ENCODE measurements at regions not wholly inside any gene's neighbourhood (a gene's known extent, or its start where the extent isn't known, plus 50 kb on each side); places are given as distances from the start of the nearest gene placed in this dataset.
A peak's percentile ranks its signal among the peaks of the same experiment; 100 is the strongest.
"Not testable (repeated sequence)": the region's sequence is repeated elsewhere in the genome, so short reads cannot be mapped to it uniquely, and the experiment has no call there.

- in situ Hi-C loops (cut with HindIII; ENCODE audit: low pct_unique_long_range_greater_than_20kb, low sequenced_read_pairs) = no loop called here
- no peak for DNase-seq (ENCODE audit: low read depth, low spot score)
Measured at GRCh38 chr3:166071831-166072230, 234.6 kb upstream of the BCHE start.

DNA sequence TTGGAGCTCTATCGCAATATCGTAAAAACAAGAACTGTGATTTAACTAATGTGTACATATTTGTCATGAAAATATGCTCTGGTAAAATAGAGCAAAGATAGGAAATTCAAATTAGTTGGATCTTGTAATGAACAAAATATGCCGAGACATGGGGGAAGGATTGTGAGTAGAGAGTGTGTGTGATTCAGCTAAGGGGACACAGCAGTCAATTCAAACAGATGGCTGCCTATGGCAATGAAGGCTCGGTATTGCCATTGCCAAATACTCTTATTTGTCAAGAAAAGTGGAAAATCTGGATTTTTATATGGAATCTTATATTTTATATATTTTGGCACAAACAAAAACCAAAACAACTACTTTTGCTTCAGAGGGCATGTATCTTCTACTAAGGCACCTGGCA lies 227.3 kb upstream of the BCHE start:
- in situ Hi-C loops (cut with HindIII; ENCODE audit: low pct_unique_long_range_greater_than_20kb, low sequenced_read_pairs) = no loop called here
- DNase-seq (ENCODE audit: low read depth, low spot score) = no peak

- in situ Hi-C loops (cut with HindIII; ENCODE audit: low pct_unique_long_range_greater_than_20kb, low sequenced_read_pairs) = no loop called here
- no peak for DNase-seq (ENCODE audit: low read depth, low spot score)
Measured at GRCh38 chr3:166060789-166061479, 223.7 kb upstream of the BCHE start.

DNA sequence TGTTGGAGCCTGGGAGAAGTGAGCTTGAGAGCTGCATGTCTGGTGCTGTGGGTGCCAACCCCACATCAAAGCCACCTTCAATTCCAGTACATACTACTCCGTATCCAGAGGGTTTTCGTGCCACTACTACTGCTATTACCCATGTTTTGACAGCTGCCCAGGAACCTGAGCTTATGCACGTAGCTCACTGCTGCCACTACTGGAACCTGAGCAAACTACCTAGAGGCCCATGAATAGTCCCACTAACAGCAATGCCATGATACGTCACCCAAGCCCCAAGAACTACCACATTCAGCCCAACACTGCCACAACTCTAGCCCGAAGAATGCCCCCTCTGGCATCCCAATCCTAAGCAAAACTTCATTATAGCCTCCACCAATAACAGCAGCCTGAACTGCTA lies 215.2 kb upstream of the BCHE start:
- in situ Hi-C loops (cut with HindIII; ENCODE audit: low pct_unique_long_range_greater_than_20kb, low sequenced_read_pairs) = no loop called here
- DNase-seq (ENCODE audit: low read depth, low spot score) = peak; percentile 28

- in situ Hi-C loops (cut with HindIII; ENCODE audit: low pct_unique_long_range_greater_than_20kb, low sequenced_read_pairs) = no loop called here
Measured at GRCh38 chr3:166029507-166029906, 192.3 kb upstream of the BCHE start.

DNA sequence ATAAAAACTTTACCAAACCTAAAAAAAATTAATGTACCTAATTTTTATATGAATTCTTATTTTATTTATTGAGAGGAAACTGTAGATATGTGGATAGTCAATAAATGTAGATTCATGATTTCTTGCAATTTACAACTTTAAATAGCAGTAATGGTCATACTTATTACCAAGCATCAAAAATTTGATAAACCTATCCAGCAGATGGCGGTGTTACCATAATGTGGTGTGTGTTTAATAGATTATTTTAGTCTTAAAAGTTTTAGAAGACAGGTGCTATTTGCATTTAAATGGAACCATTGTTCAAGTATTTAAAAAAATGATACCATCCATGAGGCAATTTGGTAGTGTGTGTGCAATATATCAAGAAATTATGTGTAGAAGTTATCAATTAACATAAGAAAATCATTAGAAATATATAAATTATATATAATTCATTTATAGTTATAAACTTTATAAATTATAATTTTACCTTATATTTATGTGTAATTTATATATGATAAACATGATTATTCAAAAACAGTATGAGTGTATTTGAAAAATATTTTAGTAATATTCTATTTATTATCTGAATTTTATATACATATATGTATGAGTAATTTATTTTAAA lies 176.0 kb upstream of the BCHE start:
- in situ Hi-C loops (cut with HindIII; ENCODE audit: low pct_unique_long_range_greater_than_20kb, low sequenced_read_pairs) = no loop called here
- peak; percentile 60 for DNase-seq (ENCODE audit: low read depth, low spot score)

More at GRCh38 chr3:166029507-166029906, 192.3 kb upstream of the BCHE start:
- DNase-seq (ENCODE audit: low read depth, low spot score) = no peak

DNA sequence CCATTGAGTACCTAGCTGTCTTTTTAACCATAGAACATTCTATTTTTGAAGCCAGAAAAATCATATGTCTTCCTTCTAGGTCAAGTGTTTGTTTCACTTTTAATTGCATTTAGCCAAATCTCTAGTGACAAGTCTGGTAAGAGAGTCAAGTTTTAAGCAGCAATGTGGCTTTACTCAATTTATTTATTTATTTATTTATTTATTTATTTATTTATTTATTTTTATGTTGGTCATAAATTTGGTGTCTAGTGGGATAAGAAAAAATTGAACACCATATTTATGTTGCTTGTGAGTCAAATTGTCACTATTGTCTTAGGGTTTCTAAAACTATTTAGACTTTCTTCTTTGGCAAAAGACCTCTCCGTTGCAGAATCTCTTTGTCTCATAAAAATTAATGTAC lies 174.5 kb upstream of the BCHE start:
- no peak for DNase-seq (ENCODE audit: low read depth, low spot score)
- in situ Hi-C loops (cut with HindIII; ENCODE audit: low pct_unique_long_range_greater_than_20kb, low sequenced_read_pairs) = no loop called here

- DNase-seq (ENCODE audit: low read depth, low spot score) = no peak
- in situ Hi-C loops (cut with HindIII; ENCODE audit: low pct_unique_long_range_greater_than_20kb, low sequenced_read_pairs) = no loop called here
Measured at GRCh38 chr3:166005126-166005525, 167.9 kb upstream of the BCHE start.

DNA sequence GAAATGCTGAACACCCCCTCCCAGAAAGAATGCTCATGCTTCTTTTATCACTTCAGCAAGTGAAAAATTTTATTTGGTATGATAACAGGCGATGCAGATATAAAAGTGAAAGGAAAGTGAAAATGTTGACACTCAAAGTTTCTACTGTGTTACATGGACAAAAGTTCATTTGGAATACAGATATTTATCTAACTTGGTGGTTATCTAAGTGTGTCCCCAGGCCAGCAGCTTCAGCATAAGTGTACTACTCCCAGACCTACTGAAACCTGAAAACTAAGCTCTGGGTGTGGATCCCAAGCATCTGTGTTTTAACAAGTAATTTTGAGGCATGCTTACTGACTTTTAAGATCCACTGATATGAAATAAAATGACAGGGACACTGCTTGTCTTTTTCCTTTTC lies 157.1 kb upstream of the BCHE start:
- in situ Hi-C loops (cut with HindIII; ENCODE audit: low pct_unique_long_range_greater_than_20kb, low sequenced_read_pairs) = no loop called here
- no peak for DNase-seq (ENCODE audit: low read depth, low spot score)

DNA sequence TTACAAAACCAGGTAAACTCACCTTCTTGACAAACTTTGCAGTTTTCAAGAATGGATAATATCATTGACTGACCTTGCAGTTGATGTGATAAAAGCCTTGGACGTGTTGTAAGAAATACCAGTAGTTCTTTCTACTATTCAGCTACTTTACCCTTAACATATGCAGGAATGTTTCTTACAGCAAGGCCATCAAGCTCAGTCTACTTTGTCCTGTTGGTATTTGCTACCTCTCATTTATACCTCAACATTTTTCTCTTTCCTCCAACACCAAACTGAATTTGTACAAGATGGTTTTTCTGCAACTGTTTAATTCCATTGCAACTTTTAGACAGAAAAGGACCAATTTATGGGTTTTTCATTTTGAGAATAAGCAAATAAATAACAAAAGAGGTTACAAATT lies 147.4 kb upstream of the BCHE start:
- in situ Hi-C loops (cut with HindIII; ENCODE audit: low pct_unique_long_range_greater_than_20kb, low sequenced_read_pairs) = no loop called here
- DNase-seq (ENCODE audit: low read depth, low spot score) = no peak

DNA sequence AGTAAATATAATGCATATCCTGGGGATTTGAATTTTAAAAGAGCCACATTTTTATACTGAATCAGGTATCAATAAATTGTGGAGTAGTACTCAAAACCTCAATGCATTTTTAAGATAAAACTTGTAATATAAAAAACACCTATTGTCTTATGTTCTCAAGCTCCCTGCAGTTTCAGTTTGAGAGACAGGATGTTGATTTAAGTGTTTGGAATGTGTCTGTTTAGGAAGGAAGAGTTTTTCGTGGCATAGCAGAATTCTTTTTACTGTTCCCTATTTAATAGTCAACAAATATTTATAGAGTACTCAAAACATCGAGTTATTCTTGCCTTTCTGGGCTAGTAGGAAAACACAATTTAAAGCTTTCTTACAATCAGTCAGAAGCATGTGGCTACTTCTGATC lies 146.1 kb upstream of the BCHE start:
- in situ Hi-C loops (cut with HindIII; ENCODE audit: low pct_unique_long_range_greater_than_20kb, low sequenced_read_pairs) = no loop called here
- DNase-seq (ENCODE audit: low read depth, low spot score) = no peak

- DNase-seq (ENCODE audit: low read depth, low spot score) = no peak
- in situ Hi-C loops (cut with HindIII; ENCODE audit: low pct_unique_long_range_greater_than_20kb, low sequenced_read_pairs) = no loop called here
Measured at GRCh38 chr3:165981318-165981717, 144.1 kb upstream of the BCHE start.

GRCh38 chr3:165960825-165961224 lies 123.6 kb upstream of the BCHE start:
- DNase-seq (ENCODE audit: low read depth, low spot score); in situ Hi-C loops (cut with HindIII; ENCODE audit: low pct_unique_long_range_greater_than_20kb, low sequenced_read_pairs): not testable (repeated sequence)

DNA sequence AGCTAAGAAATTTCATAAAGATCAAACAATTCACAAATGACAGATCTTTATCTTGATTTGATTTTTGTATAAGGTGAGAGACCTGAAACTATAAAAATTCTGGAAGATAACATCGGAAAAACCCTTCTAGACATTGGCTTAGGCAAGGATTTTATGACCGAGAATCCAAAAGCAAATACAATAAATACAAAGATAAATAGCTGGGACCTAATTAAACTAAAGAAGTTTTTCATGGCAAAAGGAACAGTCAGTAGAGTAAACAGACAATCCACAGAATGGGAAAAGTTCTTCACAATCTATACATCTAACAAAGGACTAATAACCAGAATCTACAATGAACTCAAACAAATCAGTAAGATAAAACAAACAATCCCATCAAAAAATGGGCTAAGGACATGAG lies 116.9 kb upstream of the BCHE start:
- in situ Hi-C loops (cut with HindIII; ENCODE audit: low pct_unique_long_range_greater_than_20kb, low sequenced_read_pairs) = no loop called here
- DNase-seq (ENCODE audit: low read depth, low spot score) = no peak

DNA sequence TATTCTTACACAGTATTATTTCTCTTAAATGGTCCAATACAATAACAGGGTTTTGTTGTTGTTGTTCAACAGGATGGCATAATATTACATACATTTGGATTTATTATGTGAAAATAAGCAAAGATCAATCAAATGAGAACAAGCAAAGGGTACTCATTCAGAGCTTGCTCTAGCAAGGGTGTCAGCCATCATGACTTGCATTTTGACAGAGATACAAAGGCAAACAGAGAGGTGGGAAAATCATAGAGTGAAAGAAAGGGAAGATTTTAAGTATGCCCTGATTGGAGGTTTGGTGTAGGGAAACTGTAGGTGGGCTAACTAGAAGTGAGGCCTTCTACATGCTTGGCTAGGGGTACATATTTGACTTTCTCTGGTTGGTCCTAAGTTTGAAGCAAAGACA lies 109.1 kb upstream of the BCHE start:
- DNase-seq (ENCODE audit: low read depth, low spot score) = no peak
- in situ Hi-C loops (cut with HindIII; ENCODE audit: low pct_unique_long_range_greater_than_20kb, low sequenced_read_pairs) = no loop called here

- no peak for DNase-seq (ENCODE audit: low read depth, low spot score)
- in situ Hi-C loops (cut with HindIII; ENCODE audit: low pct_unique_long_range_greater_than_20kb, low sequenced_read_pairs) = no loop called here
Measured at GRCh38 chr3:165938986-165939540, 101.8 kb upstream of the BCHE start.

DNA sequence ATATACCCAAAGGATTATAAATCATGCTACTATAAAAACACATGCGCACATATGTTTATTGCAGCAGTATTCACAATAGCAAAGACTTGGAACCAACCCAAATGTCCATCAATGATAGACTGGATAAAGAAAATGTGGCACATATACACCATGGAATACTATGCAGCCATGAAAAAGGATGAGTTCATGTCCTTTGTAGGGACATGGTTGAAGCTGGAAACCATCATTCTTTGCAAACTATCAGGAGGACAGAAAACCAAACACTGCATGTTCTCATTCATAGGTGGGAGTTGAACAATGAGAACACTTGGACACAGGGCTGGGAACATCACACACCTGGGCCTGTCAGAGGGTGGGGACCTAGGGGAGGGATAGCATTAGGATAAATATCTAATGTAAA lies 98.9 kb upstream of the BCHE start:
- in situ Hi-C loops (cut with HindIII; ENCODE audit: low pct_unique_long_range_greater_than_20kb, low sequenced_read_pairs); DNase-seq (ENCODE audit: low read depth, low spot score): not testable (repeated sequence)

DNA sequence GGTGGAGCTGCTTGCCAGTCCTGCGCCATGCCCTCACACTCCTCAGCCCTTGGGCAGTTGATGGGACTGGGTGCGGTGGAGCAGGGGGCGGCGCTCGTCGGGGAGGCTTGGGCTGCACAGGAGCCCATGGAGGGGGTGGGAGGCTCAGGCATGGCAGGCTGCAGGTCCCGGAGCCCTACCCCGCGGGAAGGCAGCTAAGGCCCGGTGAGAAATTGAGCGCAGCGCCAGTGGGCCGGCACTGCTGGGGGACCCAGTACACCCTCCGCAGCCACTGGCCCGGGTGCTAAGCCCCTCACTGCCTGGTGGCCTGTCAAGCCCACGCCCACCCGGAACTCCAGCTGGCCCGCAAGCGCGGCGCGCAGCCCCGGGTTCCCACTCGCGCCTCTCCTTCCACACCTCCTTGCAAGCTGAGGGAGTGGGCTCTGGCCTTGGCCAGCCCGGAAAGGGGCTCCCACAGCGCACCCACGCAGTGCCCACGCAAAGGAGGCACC lies 87.1 kb upstream of the BCHE start:
- DNase-seq (ENCODE audit: low read depth, low spot score); in situ Hi-C loops (cut with HindIII; ENCODE audit: low pct_unique_long_range_greater_than_20kb, low sequenced_read_pairs): not testable (repeated sequence)

DNA sequence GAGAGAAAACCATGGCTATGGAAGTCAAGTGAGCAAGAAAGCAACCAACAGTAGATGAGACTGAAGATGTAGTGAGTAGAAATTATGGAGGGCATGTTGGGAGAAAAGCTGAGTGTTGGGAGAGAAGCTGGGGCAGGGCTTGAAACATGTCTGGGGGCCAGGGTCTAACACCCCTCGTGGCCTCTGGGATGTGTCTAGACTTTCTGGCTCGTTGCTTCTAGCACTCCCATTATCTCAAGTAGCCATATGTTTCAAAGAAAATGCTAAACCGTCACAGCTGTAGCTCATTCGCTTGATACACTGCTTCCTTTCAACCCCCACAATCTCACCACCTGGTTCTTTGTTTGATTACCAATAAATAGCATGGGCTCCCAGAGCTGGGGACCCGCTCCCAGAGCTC lies 83.8 kb upstream of the BCHE start:
- DNase-seq (ENCODE audit: low read depth, low spot score) = no peak
- in situ Hi-C loops (cut with HindIII; ENCODE audit: low pct_unique_long_range_greater_than_20kb, low sequenced_read_pairs) = no loop called here
